GM21619 (cell line): ENCODE measurements at regions not wholly inside any gene's neighbourhood (a gene's known extent, or its start where the extent isn't known, plus 50 kb on each side); places are given as distances from the start of the nearest gene placed in this dataset.

Experiments used
- ATAC-seq: cut with Tn5 transposase; IDR thresholded peaks from one replicate; pipeline ENCODE4 v1.9.1; 2021; ENCODE audit not compliant: unreplicated experiment

GRCh38 chr2:16283071-16283850, 342.9 kb downstream of the MYCN start:
- no peak for ATAC-seq

- no peak for ATAC-seq
Observed at GRCh38 chr2:16282511-16282910, 342.2 kb downstream of the MYCN start.

- peak; percentile 55 for ATAC-seq
Observed at GRCh38 chr2:16281451-16282335, 341.3 kb downstream of the MYCN start.

- ATAC-seq = no peak
Observed at GRCh38 chr2:16280081-16280480, 339.7 kb downstream of the MYCN start.

GRCh38 chr2:16279641-16280040, 339.3 kb downstream of the MYCN start:
- ATAC-seq = no peak

- no peak for ATAC-seq
Observed at GRCh38 chr2:16279201-16279570, 338.8 kb downstream of the MYCN start.

- no peak for ATAC-seq
Observed at GRCh38 chr2:16278421-16279200, 338.3 kb downstream of the MYCN start.

GRCh38 chr2:16277117-16277516, 336.8 kb downstream of the MYCN start:
- no peak for ATAC-seq

GRCh38 chr2:16275661-16276060, 335.3 kb downstream of the MYCN start:
- no peak for ATAC-seq

GRCh38 chr2:16275131-16275530, 334.8 kb downstream of the MYCN start:
- no peak for ATAC-seq

- ATAC-seq = no peak
Observed at GRCh38 chr2:16273111-16273510, 332.8 kb downstream of the MYCN start.

GRCh38 chr2:16272038-16272788, 331.9 kb downstream of the MYCN start:
- no peak for ATAC-seq

- no peak for ATAC-seq
Observed at GRCh38 chr2:16271231-16271896, 331.0 kb downstream of the MYCN start.

- ATAC-seq = no peak
Observed at GRCh38 chr2:16270441-16270840, 330.1 kb downstream of the MYCN start.

- ATAC-seq = no peak
Observed at GRCh38 chr2:16268301-16269000, 328.1 kb downstream of the MYCN start.

GRCh38 chr2:16266571-16266970, 326.2 kb downstream of the MYCN start:
- ATAC-seq = no peak

GRCh38 chr2:16264931-16265540, 324.7 kb downstream of the MYCN start:
- no peak for ATAC-seq

GRCh38 chr2:16264491-16264890, 324.1 kb downstream of the MYCN start:
- ATAC-seq = no peak

GRCh38 chr2:16263241-16263890, 323.0 kb downstream of the MYCN start:
- no peak for ATAC-seq
